Prostate gland (tissue), 2 donors: ENCODE measurements at regions not wholly inside any gene's neighbourhood (a gene's known extent, or its start where the extent isn't known, plus 50 kb on each side); places are given as distances from the start of the nearest gene placed in this dataset.

Experiments used
- POLR2A ChIP-seq: fragments of 450-650 bp; IDR thresholded peaks from one replicate; pipeline ENCODE4 v1.6.1; 2016; ENCODE audit warnings: antibody characterized with exemption, mild to moderate bottlenecking
- POLR2AphosphoS5 ChIP-seq: sonication (generic); formaldehyde crosslinking; IDR thresholded peaks from one replicate; pipeline ENCODE4 v1.6.1; 2017; ENCODE audit warnings: antibody characterized with exemption
- TF ChIP-seq, protein P1 (sequence below), 4 experiments: fragments of 200-600 bp in 2 of 4; fragments of 450-650 bp in 2 of 4; sonication (generic) in 2 of 4; IDR thresholded peaks; 1 replicate in 3 of 4; 2 replicates in 1 of 4; pipeline ENCODE4 v1.5.1; 2016 to 2019; ENCODE audit warnings: antibody characterized with exemption in 4 of 4, mild to moderate bottlenecking in 2 of 4, moderate library complexity in 2 of 4

DNA sequence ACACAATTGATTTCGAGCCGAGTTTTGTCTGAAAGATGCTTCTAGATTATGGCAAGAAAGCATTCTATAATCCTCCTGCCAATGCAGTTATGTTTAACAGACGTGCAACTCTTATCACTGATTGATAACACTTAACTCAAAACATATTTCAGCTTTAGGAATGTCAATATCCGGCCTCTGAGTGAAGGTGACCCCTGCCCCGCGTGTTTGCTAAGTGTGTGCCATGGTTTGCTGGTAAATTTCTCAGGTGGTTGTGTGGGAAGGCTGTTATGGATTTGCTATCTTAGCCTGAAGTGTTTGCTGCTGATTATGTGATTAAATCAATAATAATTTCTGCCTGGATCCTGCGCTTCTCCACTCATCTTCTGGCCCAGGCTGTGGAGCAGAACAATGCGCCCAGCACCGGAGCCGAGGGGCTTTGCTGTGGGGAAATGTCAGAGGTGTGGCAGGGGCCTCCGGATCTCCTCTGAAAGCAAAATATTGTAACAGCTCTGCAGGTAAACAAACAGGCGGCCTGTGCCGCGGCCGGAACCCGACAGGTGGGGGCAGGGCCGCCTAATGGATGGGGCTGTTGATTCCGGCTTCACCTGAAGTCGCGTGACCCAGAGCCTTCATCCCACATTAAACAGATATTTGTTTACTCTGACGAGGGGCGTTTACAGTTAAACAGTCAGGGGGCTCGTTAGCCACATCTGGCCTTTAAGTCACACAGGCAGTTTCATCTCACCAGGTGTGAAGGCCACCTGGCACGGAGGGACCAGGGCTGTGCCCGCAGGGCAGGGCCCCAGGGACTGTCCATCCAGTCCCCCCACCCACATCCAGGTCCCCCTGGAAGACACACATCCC is 210.7 kb upstream of the SALL3 start:
- no peak for TF ChIP-seq POLR2AphosphoS5
- TF ChIP-seq POLR2A = no peak
- TF ChIP-seq, protein P1, sequence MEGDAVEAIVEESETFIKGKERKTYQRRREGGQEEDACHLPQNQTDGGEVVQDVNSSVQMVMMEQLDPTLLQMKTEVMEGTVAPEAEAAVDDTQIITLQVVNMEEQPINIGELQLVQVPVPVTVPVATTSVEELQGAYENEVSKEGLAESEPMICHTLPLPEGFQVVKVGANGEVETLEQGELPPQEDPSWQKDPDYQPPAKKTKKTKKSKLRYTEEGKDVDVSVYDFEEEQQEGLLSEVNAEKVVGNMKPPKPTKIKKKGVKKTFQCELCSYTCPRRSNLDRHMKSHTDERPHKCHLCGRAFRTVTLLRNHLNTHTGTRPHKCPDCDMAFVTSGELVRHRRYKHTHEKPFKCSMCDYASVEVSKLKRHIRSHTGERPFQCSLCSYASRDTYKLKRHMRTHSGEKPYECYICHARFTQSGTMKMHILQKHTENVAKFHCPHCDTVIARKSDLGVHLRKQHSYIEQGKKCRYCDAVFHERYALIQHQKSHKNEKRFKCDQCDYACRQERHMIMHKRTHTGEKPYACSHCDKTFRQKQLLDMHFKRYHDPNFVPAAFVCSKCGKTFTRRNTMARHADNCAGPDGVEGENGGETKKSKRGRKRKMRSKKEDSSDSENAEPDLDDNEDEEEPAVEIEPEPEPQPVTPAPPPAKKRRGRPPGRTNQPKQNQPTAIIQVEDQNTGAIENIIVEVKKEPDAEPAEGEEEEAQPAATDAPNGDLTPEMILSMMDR (IDR thresholded peaks at IDR 0.05) = no peak
